ENCODE measurements at regions not wholly inside any gene's neighbourhood (a gene's known extent, or its start where the extent isn't known, plus 50 kb on each side); places are given as distances from the start of the nearest gene placed in this dataset.

GRCh38 chr1:25024615-25025350, 94.7 kb upstream of the RUNX3 start:
- H3K9me3 ChIP-seq (ENCODE audit: low read depth, low read length), result no peaks in the 10 kb centered on the region
- no peak overlapping the region for H3K4me3 ChIP-seq
- H3K36me3 ChIP-seq (ENCODE audit: insufficient read depth, low read length), result no peaks in the 10 kb centered on the region
- no peak for TF ChIP-seq POLR2AphosphoS5 (IDR thresholded peaks at IDR 0.05; ENCODE audit: borderline replicate concordance, low read depth, low read length)
- no peak for TF ChIP-seq EZH2 (IDR thresholded peaks at IDR 0.05)
- TF ChIP-seq FOXP2 (optimal IDR thresholded peaks at IDR 0.05; ENCODE audit: control extremely low read depth, extremely low read length, insufficient read depth), result no peak
- DNase-seq (ENCODE audit: low read depth, low spot score), result no peak
- H3K27ac ChIP-seq, result no peak overlapping the region
- H3K9ac ChIP-seq (ENCODE audit: insufficient read length), result no peak overlapping the region

- no peak for DNase-seq (ENCODE audit: low read depth, low spot score)
- Histone ChIP-seq H3K27ac (no peak overlapping the region), H3K9ac (ENCODE audit: insufficient read length) (no peak overlapping the region), H3K9me3 (ENCODE audit: low read depth, low read length) (no peaks in the 10 kb centered on the region), H3K4me3 (no peak overlapping the region), H3K36me3 (ENCODE audit: insufficient read depth, low read length) (no peaks in the 10 kb centered on the region)
- no peak for TF ChIP-seq EZH2 (IDR thresholded peaks at IDR 0.05)
- no peak for TF ChIP-seq FOXP2 (optimal IDR thresholded peaks at IDR 0.05; ENCODE audit: control extremely low read depth, extremely low read length, insufficient read depth)
- TF ChIP-seq POLR2AphosphoS5 (IDR thresholded peaks at IDR 0.05; ENCODE audit: borderline replicate concordance, low read depth, low read length), result no peak
These were observed 93.8 kb upstream of the RUNX3 start for GRCh38 chr1:25023826-25024225.

- TF ChIP-seq EZH2 (IDR thresholded peaks at IDR 0.05), result no peak
- TF ChIP-seq FOXP2 (optimal IDR thresholded peaks at IDR 0.05; ENCODE audit: control extremely low read depth, extremely low read length, insufficient read depth), result no peak
- no peak for TF ChIP-seq POLR2AphosphoS5 (IDR thresholded peaks at IDR 0.05; ENCODE audit: borderline replicate concordance, low read depth, low read length)
- Histone ChIP-seq H3K36me3 (ENCODE audit: insufficient read depth, low read length) (no peaks in the 10 kb centered on the region), H3K4me3 (peak overlapping the region; percentile 69), H3K27ac (peak overlapping the region; percentile 99), H3K9me3 (ENCODE audit: low read depth, low read length) (no peaks in the 10 kb centered on the region), H3K9ac (ENCODE audit: insufficient read length) (peak overlapping the region; percentile 68)
- DNase-seq (ENCODE audit: low read depth, low spot score), result no peak
These were observed 93.1 kb upstream of the RUNX3 start for GRCh38 chr1:25023190-25023578.

GRCh38 chr1:25022361-25023189, 92.5 kb upstream of the RUNX3 start:
- no peak for TF ChIP-seq EZH2 (IDR thresholded peaks at IDR 0.05)
- peak; percentile 40 for TF ChIP-seq POLR2AphosphoS5 (IDR thresholded peaks at IDR 0.05; ENCODE audit: borderline replicate concordance, low read depth, low read length)
- TF ChIP-seq FOXP2 (optimal IDR thresholded peaks at IDR 0.05; ENCODE audit: control extremely low read depth, extremely low read length, insufficient read depth), result no peak
- Histone ChIP-seq H3K9ac (ENCODE audit: insufficient read length) (peak overlapping the region; percentile 68), H3K4me3 (peak overlapping the region; percentile 69), H3K36me3 (ENCODE audit: insufficient read depth, low read length) (no peaks in the 10 kb centered on the region), H3K27ac (peak overlapping the region; percentile 99), H3K9me3 (ENCODE audit: low read depth, low read length) (no peaks in the 10 kb centered on the region)
- DNase-seq (ENCODE audit: low read depth, low spot score), result peak; percentile 93

GRCh38 chr1:25021591-25022215, 91.6 kb upstream of the RUNX3 start:
- Histone ChIP-seq H3K4me3 (no peak overlapping the region), H3K9me3 (ENCODE audit: low read depth, low read length) (no peaks in the 10 kb centered on the region), H3K27ac (peak overlapping the region; percentile 99), H3K36me3 (ENCODE audit: insufficient read depth, low read length) (no peaks in the 10 kb centered on the region), H3K9ac (ENCODE audit: insufficient read length) (peak overlapping the region; percentile 5)
- TF ChIP-seq EZH2 (IDR thresholded peaks at IDR 0.05) (no peak), FOXP2 (optimal IDR thresholded peaks at IDR 0.05; ENCODE audit: control extremely low read depth, extremely low read length, insufficient read depth) (no peak), POLR2AphosphoS5 (IDR thresholded peaks at IDR 0.05; ENCODE audit: borderline replicate concordance, low read depth, low read length) (no peak)
- no peak for DNase-seq (ENCODE audit: low read depth, low spot score)

DNA sequence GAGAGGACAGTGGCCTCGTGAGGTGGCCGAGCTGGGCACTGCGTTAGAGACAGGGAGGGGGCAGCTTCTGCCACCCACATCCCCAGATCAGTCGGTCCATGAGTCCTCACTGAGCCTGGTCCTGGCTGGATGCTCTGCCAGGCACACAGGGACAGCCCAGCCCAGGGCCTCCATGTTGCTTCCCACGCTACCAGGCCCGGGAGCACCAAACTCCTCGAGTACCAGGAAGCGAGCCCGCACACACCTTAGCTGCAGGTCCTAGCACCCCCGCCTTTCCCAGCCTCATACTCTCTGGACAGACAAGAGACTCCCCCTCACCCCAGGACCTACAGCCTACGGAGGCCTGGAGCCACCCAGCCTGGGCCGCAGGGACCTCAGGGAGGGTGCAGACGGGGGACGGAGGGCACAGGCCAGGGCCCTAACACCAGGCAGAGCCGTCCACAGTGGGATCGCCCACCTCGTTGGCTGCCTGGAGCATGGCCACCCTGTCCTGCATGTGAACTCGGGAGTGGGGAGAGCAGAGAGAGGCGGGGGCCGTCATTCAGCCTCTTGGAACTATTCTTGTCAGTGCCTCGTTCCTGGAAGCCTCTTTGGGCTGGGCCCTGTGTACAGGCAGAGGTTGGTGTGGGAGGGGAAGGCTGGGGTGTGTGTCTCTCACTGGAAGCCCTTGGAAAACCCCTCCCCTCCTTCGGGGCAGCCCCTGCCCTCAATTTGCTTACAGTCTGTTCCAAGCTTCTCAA, 90.9 kb upstream of the RUNX3 start:
- Histone ChIP-seq H3K9ac (ENCODE audit: insufficient read length) (no peak overlapping the region), H3K4me3 (no peak overlapping the region), H3K9me3 (ENCODE audit: low read depth, low read length) (no peaks in the 10 kb centered on the region), H3K27ac (peak overlapping the region; percentile 99), H3K36me3 (ENCODE audit: insufficient read depth, low read length) (no peaks in the 10 kb centered on the region)
- TF ChIP-seq EZH2 (IDR thresholded peaks at IDR 0.05), result no peak
- no peak for TF ChIP-seq FOXP2 (optimal IDR thresholded peaks at IDR 0.05; ENCODE audit: control extremely low read depth, extremely low read length, insufficient read depth)
- no peak for TF ChIP-seq POLR2AphosphoS5 (IDR thresholded peaks at IDR 0.05; ENCODE audit: borderline replicate concordance, low read depth, low read length)
- DNase-seq (ENCODE audit: low read depth, low spot score), result no peak

DNA sequence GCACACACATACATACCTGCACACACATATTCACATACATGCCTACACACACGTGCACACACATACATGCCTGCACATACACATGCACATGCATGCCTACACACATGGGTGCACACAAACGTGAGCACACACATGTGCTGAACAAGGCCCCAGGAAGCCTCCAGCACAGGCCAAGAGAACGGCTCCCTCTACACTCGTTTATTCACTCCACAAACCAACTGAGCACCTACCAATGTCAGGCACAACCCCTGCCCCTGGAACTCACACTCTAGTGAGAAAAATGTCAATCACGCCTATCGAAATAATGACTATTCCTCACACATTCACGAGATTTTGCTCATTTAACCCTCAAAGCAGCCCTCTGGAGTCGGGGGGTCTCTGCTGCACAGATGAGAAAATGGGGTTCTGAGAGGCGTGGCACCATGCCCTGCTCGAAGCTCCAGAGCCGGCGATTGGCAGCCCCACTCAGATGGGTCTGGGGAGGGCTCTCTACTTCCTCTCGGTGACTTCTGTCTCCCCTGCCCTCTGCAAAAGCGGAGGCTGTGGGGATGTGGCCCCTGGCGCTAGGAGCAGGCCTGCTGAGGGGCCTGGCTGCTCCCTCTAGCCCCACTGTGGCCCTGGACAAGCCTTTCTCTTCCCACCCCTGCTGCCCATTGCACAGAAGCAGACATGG, 90.2 kb upstream of the RUNX3 start:
- Histone ChIP-seq H3K36me3 (ENCODE audit: insufficient read depth, low read length) (no peaks in the 10 kb centered on the region), H3K27ac (peak overlapping the region; percentile 17; the same call in 1 of the 2 replicates), H3K4me3 (no peak overlapping the region), H3K9me3 (ENCODE audit: low read depth, low read length) (no peaks in the 10 kb centered on the region), H3K9ac (ENCODE audit: insufficient read length) (no peak overlapping the region)
- TF ChIP-seq POLR2AphosphoS5 (IDR thresholded peaks at IDR 0.05; ENCODE audit: borderline replicate concordance, low read depth, low read length), result no peak
- TF ChIP-seq EZH2 (IDR thresholded peaks at IDR 0.05), result no peak
- TF ChIP-seq FOXP2 (optimal IDR thresholded peaks at IDR 0.05; ENCODE audit: control extremely low read depth, extremely low read length, insufficient read depth), result no peak
- no peak for DNase-seq (ENCODE audit: low read depth, low spot score)
